ENCODE measurements at regions not wholly inside any gene's neighbourhood (a gene's known extent, or its start where the extent isn't known, plus 50 kb on each side); places are given as distances from the start of the nearest gene placed in this dataset.

DNA sequence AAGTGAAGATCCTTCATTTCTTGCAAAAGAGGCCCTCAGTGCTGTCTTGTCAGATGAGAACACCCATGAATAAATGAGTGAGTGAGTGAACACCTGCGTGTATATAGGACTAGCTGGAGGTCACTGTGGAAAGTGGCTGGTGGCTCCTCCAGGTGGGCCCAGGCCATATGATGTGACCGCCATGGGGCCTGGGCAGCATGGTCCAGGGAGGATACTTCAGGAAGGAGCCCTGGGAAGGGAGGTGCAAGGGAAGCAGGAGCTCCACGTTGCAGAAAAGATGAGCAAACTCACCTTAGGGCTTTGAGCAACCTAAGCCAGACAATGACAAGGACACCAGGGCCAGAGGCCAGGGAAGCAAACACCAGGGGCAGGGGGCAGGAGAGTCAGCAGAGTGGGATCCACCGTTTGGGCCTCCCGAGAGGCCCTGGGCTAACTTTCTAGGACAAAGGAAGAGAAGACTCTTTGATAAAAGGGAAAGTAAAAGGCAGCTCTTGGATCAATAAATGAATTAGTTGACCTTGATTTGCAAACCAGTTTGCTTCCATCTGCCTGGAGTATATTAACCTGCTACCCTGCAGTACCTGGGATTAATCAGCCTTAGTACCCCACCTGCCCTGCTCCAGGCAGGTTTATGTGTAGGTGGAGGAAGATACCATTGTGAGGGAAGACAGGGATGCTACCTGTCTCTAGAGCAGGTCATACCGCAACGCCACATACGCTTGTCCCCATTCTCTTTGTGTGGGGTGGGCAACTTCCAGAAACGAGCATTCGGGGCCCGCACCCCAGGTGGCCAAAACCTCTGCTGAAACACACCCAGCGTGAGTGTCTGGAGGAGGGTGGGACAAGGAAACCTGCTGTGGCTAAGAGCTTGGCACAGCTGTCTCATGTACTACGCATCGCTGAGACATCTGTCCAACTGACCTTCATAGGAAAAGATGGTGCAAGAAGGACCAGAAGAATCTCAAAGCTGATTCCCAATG lies 51.4 kb upstream of the OLFM1 start:
- no peak overlapping the region for H3K4me3 ChIP-seq
- H3K27ac ChIP-seq, result no peak overlapping the region
- no peak for TF ChIP-seq Cebpa-rat (IDR thresholded peaks at IDR 0.05)
- no peaks in the 10 kb centered on the region for H3K9me3 ChIP-seq
- peak overlapping the region; percentile 92 for H3K4me2 ChIP-seq
- no peaks in the 10 kb centered on the region for H4K20me1 ChIP-seq
- H3K9ac ChIP-seq, result no peak overlapping the region
- H3K36me3 ChIP-seq, result no peaks in the 10 kb centered on the region
- H3K4me1 ChIP-seq, result peaks cover 84% of the 10 kb centered on the region
- H3K27me3 ChIP-seq, result no peaks in the 10 kb centered on the region

GRCh38 chr9:135036861-135037465 lies 50.5 kb upstream of the OLFM1 start:
- H3K4me3 ChIP-seq, result peak overlapping the region; percentile 42
- no peak for TF ChIP-seq Cebpa-rat (IDR thresholded peaks at IDR 0.05)

GRCh38 chr9:135037521-135038250 lies 49.8 kb upstream of the OLFM1 start:
- TF ChIP-seq Cebpa-rat (IDR thresholded peaks at IDR 0.05), result no peak
- peak overlapping the region; percentile 42 for H3K4me3 ChIP-seq
- peak overlapping the region; percentile 92 for H3K4me2 ChIP-seq
- H3K36me3 ChIP-seq, result no peaks in the 10 kb centered on the region
- peak overlapping the region; percentile 1; the same call in 1 of the 2 replicates for H3K27ac ChIP-seq
- H4K20me1 ChIP-seq, result no peaks in the 10 kb centered on the region
- H3K9ac ChIP-seq, result peak overlapping the region; percentile 16; the same call in 1 of the 2 replicates
- peaks cover 82% of the 10 kb centered on the region for H3K4me1 ChIP-seq
- no peaks in the 10 kb centered on the region for H3K9me3 ChIP-seq
- no peaks in the 10 kb centered on the region for H3K27me3 ChIP-seq

More at GRCh38 chr9:135036861-135037465, 50.5 kb upstream of the OLFM1 start:
- Histone ChIP-seq H3K4me2 (peak overlapping the region; percentile 92), H3K36me3 (no peaks in the 10 kb centered on the region), H4K20me1 (no peaks in the 10 kb centered on the region), H3K27me3 (no peaks in the 10 kb centered on the region), H3K4me1 (peaks cover 84% of the 10 kb centered on the region), H3K27ac (peak overlapping the region; percentile 1; the same call in 1 of the 2 replicates), H3K9ac (peak overlapping the region; percentile 16; the same call in 1 of the 2 replicates), H3K9me3 (no peaks in the 10 kb centered on the region)

Data from BLaER1 (cell line).